IMR-90 (cell line): ENCODE measurements at regions not wholly inside any gene's neighbourhood (a gene's known extent, or its start where the extent isn't known, plus 50 kb on each side); places are given as distances from the start of the nearest gene placed in this dataset.

ENCODE experiments used
- ATAC-seq: fragments of 200-7000 bp; cut with Tn5 transposase; 2 replicates; pipeline ENCODE4 v1.9.1; 2020; ENCODE audit warnings: low read depth, mild to moderate bottlenecking, moderate library complexity
- BruUV-seq: library from RNA; stranded (reverse); fragments of 400-500 nt; replicated peaks from 2 replicates; lab custom pipeline; 2021; lab: Mats Ljungman, UMichigan
- CTCF ChIA-PET: fragments of 300-600 bp; formaldehyde crosslinking; extraction: SDS; loops from one replicate; lab custom pipeline; 2021; ENCODE audit warnings: antibody characterized with exemption; lab: Yijun Ruan, JAX
- POLR2A ChIA-PET: fragments of 300-600 bp; sonication (Branson Sonifier 250); formaldehyde crosslinking; loops from one replicate; lab custom pipeline; 2022; ENCODE audit warnings: antibody characterized with exemption; ENCODE audit not compliant: unreplicated experiment; lab: Charles Lee
- DNase-seq: peaks from one replicate; pipeline ENCODE4 v3.0.0; 2013
- H2AFZ ChIP-seq: replicated peaks from 2 replicates; pipeline ENCODE3; 2013; ENCODE audit warnings: low read length, mild to moderate bottlenecking; ENCODE audit not compliant: poor library complexity
- H2AK5ac ChIP-seq: 2 replicates; pipeline ENCODE4 v1.6.1; 2013; ENCODE audit warnings: low read depth, low read length, inconsistent platforms
- H2AK9ac ChIP-seq: replicated peaks from 2 replicates; pipeline ENCODE3; 2013; ENCODE audit warnings: mild to moderate bottlenecking, low read depth, low read length, moderate library complexity; ENCODE audit not compliant: poor library complexity
- H2BK120ac ChIP-seq: 2 replicates; pipeline ENCODE4 v1.6.1; 2013; ENCODE audit warnings: low read depth, low read length, inconsistent platforms
- H2BK15ac ChIP-seq: 3 replicates; pipeline ENCODE4 v1.6.1; 2013; ENCODE audit warnings: low read depth, low read length, inconsistent platforms
- H2BK20ac ChIP-seq: 2 replicates; pipeline ENCODE4 v1.6.1; 2013; ENCODE audit warnings: low read depth, mild to moderate bottlenecking, inconsistent platforms, low read length, moderate library complexity
- H2BK5ac ChIP-seq: 2 replicates; pipeline ENCODE4 v1.6.1; 2013; ENCODE audit warnings: mild to moderate bottlenecking, low read depth, low read length, inconsistent platforms; ENCODE audit not compliant: poor library complexity, severe bottlenecking
- H3K14ac ChIP-seq: replicated peaks from 2 replicates; pipeline ENCODE4 v1.6.1; 2013; ENCODE audit warnings: low read depth, low read length, inconsistent platforms
- H3K18ac ChIP-seq: 2 replicates; pipeline ENCODE4 v1.6.1; 2013; ENCODE audit warnings: low read depth, low read length, control low read depth
- H3K23ac ChIP-seq: 2 replicates; pipeline ENCODE4 v1.6.1; 2013; ENCODE audit warnings: low read depth, low read length, inconsistent platforms
- H3K27ac ChIP-seq: 2 replicates; pipeline ENCODE4 v1.5.1; 2013; ENCODE audit warnings: mild to moderate bottlenecking, control low read depth, low read length; ENCODE audit not compliant: insufficient read depth
- H3K27me3 ChIP-seq: 2 replicates; pipeline ENCODE4 v1.6.1; 2013; ENCODE audit warnings: low read length; ENCODE audit not compliant: control insufficient read depth, insufficient read depth
- H3K36me3 ChIP-seq: 2 replicates; pipeline ENCODE4 v1.6.1; 2013; ENCODE audit warnings: low read length, mixed read lengths; ENCODE audit not compliant: control insufficient read depth, insufficient read depth
- H3K4ac ChIP-seq: 2 replicates; pipeline ENCODE4 v1.6.1; 2013; ENCODE audit warnings: low read depth, low read length, inconsistent platforms
- H3K4me1 ChIP-seq: 2 replicates; pipeline ENCODE4 v1.6.1; 2013; ENCODE audit warnings: low read length, mixed read lengths; ENCODE audit not compliant: control insufficient read depth, insufficient read depth
- H3K4me2 ChIP-seq: 2 replicates; pipeline ENCODE4 v1.6.1; 2013; ENCODE audit warnings: low read depth, mild to moderate bottlenecking, control low read depth, low read length, moderate library complexity
- H3K4me3 ChIP-seq: 2 replicates; pipeline ENCODE4 v1.5.1; 2013; ENCODE audit warnings: low read depth, mild to moderate bottlenecking, control low read depth, low read length, moderate library complexity; ENCODE audit not compliant: insufficient read depth
- H3K56ac ChIP-seq: 2 replicates; pipeline ENCODE4 v1.6.1; 2013; ENCODE audit warnings: low read length, inconsistent platforms; ENCODE audit not compliant: insufficient read depth; ENCODE audit errors: extremely low read depth
- H3K79me1 ChIP-seq, 2 experiments: 2 replicates each; pipeline ENCODE4 v1.6.1; 2013; ENCODE audit warnings: low read length in 2 of 2, inconsistent platforms in 1 of 2, low read depth in 1 of 2
- H3K9ac ChIP-seq: 2 replicates; pipeline ENCODE4 v1.6.1; 2013; ENCODE audit warnings: low read depth, low read length, control low read depth
- H3K9me1 ChIP-seq: 2 replicates; pipeline ENCODE4 v1.6.1; 2013; ENCODE audit warnings: low read length, inconsistent platforms; ENCODE audit not compliant: insufficient read depth
- H3K9me3 ChIP-seq: 2 replicates; pipeline ENCODE4 v1.6.1; 2013; ENCODE audit warnings: low read length; ENCODE audit not compliant: control insufficient read depth, insufficient read depth
- H4K20me1 ChIP-seq: 2 replicates; pipeline ENCODE4 v1.6.1; 2013; ENCODE audit warnings: low read length, inconsistent platforms; ENCODE audit not compliant: insufficient read depth
- H4K5ac ChIP-seq: 2 replicates; pipeline ENCODE4 v1.6.1; 2013; ENCODE audit warnings: mild to moderate bottlenecking, low read depth, low read length, control low read depth
- H4K8ac ChIP-seq, 2 experiments: 2 replicates each; pipeline ENCODE4 v1.6.1; 2013; ENCODE audit warnings: low read depth in 2 of 2, low read length in 2 of 2, control low read depth in 1 of 2, inconsistent platforms in 1 of 2
- H4K91ac ChIP-seq: 2 replicates; pipeline ENCODE4 v1.6.1; 2013; ENCODE audit warnings: low read depth, low read length, inconsistent platforms; ENCODE audit not compliant: insufficient read depth
- BHLHE40 ChIP-seq: fragments of 150-350 bp; IDR thresholded peaks from 2 replicates; pipeline ENCODE4 v1.6.1; 2016; ENCODE audit warnings: mild to moderate bottlenecking, low read depth, low read length
- CEBPB ChIP-seq: IDR thresholded peaks from 2 replicates; pipeline ENCODE4 v1.6.1; 2012; ENCODE audit warnings: low read depth, low read length, improper control_type of control experiment
- CHD1 ChIP-seq: IDR thresholded peaks from 2 replicates; pipeline ENCODE4 v1.6.1; 2012; ENCODE audit warnings: low read depth, low read length, improper control_type of control experiment
- FOS ChIP-seq: fragments of 150-350 bp; IDR thresholded peaks from 2 replicates; pipeline ENCODE4 v1.6.1; 2016; ENCODE audit warnings: low read depth, low read length
- MAFK ChIP-seq: IDR thresholded peaks from 2 replicates; pipeline ENCODE4 v1.6.1; 2012; ENCODE audit warnings: low read depth, low read length, improper control_type of control experiment
- MAZ ChIP-seq: IDR thresholded peaks from 2 replicates; pipeline ENCODE4 v1.6.1; 2012; ENCODE audit warnings: low read depth, mild to moderate bottlenecking, low read length, improper control_type of control experiment, moderate library complexity, borderline replicate concordance
- NFE2L2 ChIP-seq: fragments of 150-350 bp; IDR thresholded peaks from 2 replicates; pipeline ENCODE4 v1.6.1; 2016; ENCODE audit warnings: low read depth, mild to moderate bottlenecking, low read length
- POLR2A ChIP-seq: IDR thresholded peaks from 2 replicates; pipeline ENCODE4 v1.6.1; 2012; ENCODE audit warnings: mild to moderate bottlenecking, low read depth, low read length
- RAD21 ChIP-seq: IDR thresholded peaks from 2 replicates; pipeline ENCODE4 v1.6.1; 2012; ENCODE audit warnings: low read length, improper control_type of control experiment
- RCOR1 ChIP-seq: IDR thresholded peaks from 2 replicates; pipeline ENCODE4 v1.6.1; 2012; ENCODE audit warnings: mild to moderate bottlenecking, low read length, improper control_type of control experiment; ENCODE audit not compliant: insufficient replicate concordance
- RFX5 ChIP-seq: IDR thresholded peaks from 2 replicates; pipeline ENCODE4 v1.8.0; 2012; ENCODE audit warnings: low read depth, mild to moderate bottlenecking, low read length, moderate library complexity
- SMC3 ChIP-seq: fragments of 150-350 bp; IDR thresholded peaks from 2 replicates; pipeline ENCODE4 v1.6.1; 2016; ENCODE audit warnings: low read depth, mild to moderate bottlenecking, antibody characterized with exemption, low read length, moderate library complexity
- USF2 ChIP-seq: fragments of 150-350 bp; IDR thresholded peaks from 2 replicates; pipeline ENCODE4 v1.6.1; 2017; ENCODE audit warnings: mild to moderate bottlenecking, antibody characterized with exemption, low read length, low read depth
- WGBS, 2 experiments: methylation state at CpG; one replicate each; pipeline versions ENCODE4 v1.1.5 to v1.1.7; 2013; ENCODE audit warnings: missing lambda C conversion rate in 2 of 2; ENCODE audit not compliant: insufficient read length in 1 of 2; ENCODE audit errors: extremely low coverage in 2 of 2; 5-methylcytosine and 5-hydroxymethylcytosine counted together
- dilution Hi-C: fragments of 300-500 bp; cut with HindIII; formaldehyde crosslinking; loops from one replicate; pipeline ENCODE4 v1.14.3; 2018; ENCODE audit warnings: low sequenced_read_pairs; ENCODE audit not compliant: unreplicated experiment
- in situ Hi-C: fragments of 300-500 bp; cut with MboI; formaldehyde crosslinking; loops from 3 replicates; pipeline ENCODE4 v1.14.3; 2019; ENCODE audit warnings: low sequenced_read_pairs, inconsistent platforms, mixed read lengths
- intact Hi-C: fragments of 100-400 bp; cut with micrococcal nuclease; formaldehyde crosslinking; loops from 2 replicates; pipeline ENCODE4 v1.10.0; 2022
- TF ChIP-seq, protein P1 (sequence below): fragments of 150-350 bp; IDR thresholded peaks from 2 replicates; pipeline ENCODE4 v1.6.1; 2016; ENCODE audit warnings: low read depth, mild to moderate bottlenecking, low read length, moderate library complexity, borderline replicate concordance
- TF ChIP-seq, protein P2 (sequence below): conservative IDR thresholded peaks from 2 replicates; pipeline ENCODE4 v1.5.1; 2012; ENCODE audit warnings: mild to moderate bottlenecking, low read depth, low read length, improper control_type of control experiment

- H3K4me2 ChIP-seq, result no peak overlapping the region
- peaks cover 4% of the 10 kb centered on the region for H3K9me1 ChIP-seq
- H3K27me3 ChIP-seq, result no peaks in the 10 kb centered on the region
- no peak overlapping the region for H3K27ac ChIP-seq
- no peak overlapping the region for H3K18ac ChIP-seq
- no peak overlapping the region for H4K5ac ChIP-seq
- no peak overlapping the region for H2AK9ac ChIP-seq
- no peak overlapping the region for H2AFZ ChIP-seq
- no peaks in the 10 kb centered on the region for H3K36me3 ChIP-seq
- no peaks in the 10 kb centered on the region for H4K20me1 ChIP-seq
- H2BK20ac ChIP-seq, result no peak overlapping the region
- WGBS, 2 experiments, result no CpG with 5 or more reads among the region's 4 CpGs
- H3K79me1 ChIP-seq, result no peaks in the 10 kb centered on the region
- H3K9me3 ChIP-seq, result peaks cover 8% of the 10 kb centered on the region
- in situ Hi-C loops (no loop called here), dilution Hi-C loops (no loop called here), intact Hi-C loops (no loop called here)
- no peak overlapping the region for H2AK5ac ChIP-seq
- ATAC-seq (no peak), DNase-seq (no peak)
- no peak overlapping the region for H2BK5ac ChIP-seq
- H3K4me3 ChIP-seq, result no peak overlapping the region
- H3K14ac ChIP-seq, result no peak overlapping the region
- no peak overlapping the region for H3K56ac ChIP-seq
- CTCF ChIA-PET, result interaction anchor here (0.9 kb wide), 1 partner anchor 10 kb away, joined by 3 read pairs; no protein-coding TSS in a partner anchor
- H3K9ac ChIP-seq, result no peak overlapping the region
- no peak overlapping the region for H2BK15ac ChIP-seq
- H3K23ac ChIP-seq, result no peak overlapping the region
- peaks cover 4% of the 10 kb centered on the region for H3K4me1 ChIP-seq
- BruUV-seq, result no TSS peak
- TF ChIP-seq RFX5 (no peak), CHD1 (no peak), CEBPB (no peak), BHLHE40 (no peak), RCOR1 (no peak), RAD21 (no peak), MAFK (no peak), FOS (no peak), SMC3 (no peak), NFE2L2 (no peak), MAZ (no peak), POLR2A (no peak), USF2 (no peak)
- TF ChIP-seq, protein P1, sequence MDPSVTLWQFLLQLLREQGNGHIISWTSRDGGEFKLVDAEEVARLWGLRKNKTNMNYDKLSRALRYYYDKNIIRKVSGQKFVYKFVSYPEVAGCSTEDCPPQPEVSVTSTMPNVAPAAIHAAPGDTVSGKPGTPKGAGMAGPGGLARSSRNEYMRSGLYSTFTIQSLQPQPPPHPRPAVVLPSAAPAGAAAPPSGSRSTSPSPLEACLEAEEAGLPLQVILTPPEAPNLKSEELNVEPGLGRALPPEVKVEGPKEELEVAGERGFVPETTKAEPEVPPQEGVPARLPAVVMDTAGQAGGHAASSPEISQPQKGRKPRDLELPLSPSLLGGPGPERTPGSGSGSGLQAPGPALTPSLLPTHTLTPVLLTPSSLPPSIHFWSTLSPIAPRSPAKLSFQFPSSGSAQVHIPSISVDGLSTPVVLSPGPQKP, result no peak
- TF ChIP-seq, protein P2, sequence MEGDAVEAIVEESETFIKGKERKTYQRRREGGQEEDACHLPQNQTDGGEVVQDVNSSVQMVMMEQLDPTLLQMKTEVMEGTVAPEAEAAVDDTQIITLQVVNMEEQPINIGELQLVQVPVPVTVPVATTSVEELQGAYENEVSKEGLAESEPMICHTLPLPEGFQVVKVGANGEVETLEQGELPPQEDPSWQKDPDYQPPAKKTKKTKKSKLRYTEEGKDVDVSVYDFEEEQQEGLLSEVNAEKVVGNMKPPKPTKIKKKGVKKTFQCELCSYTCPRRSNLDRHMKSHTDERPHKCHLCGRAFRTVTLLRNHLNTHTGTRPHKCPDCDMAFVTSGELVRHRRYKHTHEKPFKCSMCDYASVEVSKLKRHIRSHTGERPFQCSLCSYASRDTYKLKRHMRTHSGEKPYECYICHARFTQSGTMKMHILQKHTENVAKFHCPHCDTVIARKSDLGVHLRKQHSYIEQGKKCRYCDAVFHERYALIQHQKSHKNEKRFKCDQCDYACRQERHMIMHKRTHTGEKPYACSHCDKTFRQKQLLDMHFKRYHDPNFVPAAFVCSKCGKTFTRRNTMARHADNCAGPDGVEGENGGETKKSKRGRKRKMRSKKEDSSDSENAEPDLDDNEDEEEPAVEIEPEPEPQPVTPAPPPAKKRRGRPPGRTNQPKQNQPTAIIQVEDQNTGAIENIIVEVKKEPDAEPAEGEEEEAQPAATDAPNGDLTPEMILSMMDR, result no peak
- no peak overlapping the region for H4K8ac ChIP-seq
- no peak overlapping the region for H3K4ac ChIP-seq
- no peak overlapping the region for H2BK120ac ChIP-seq
- H4K91ac ChIP-seq, result no peak overlapping the region
- POLR2A ChIA-PET, result no interaction called here
Observed at GRCh38 chr7:22617166-22617565, 109.8 kb upstream of the IL6 start.
